OCI-LY3 (cell line): ENCODE measurements at regions not wholly inside any gene's neighbourhood (a gene's known extent, or its start where the extent isn't known, plus 50 kb on each side); places are given as distances from the start of the nearest gene placed in this dataset.

Experiments
- H2AFZ ChIP-seq: fragments of 200-600, 300-600 bp; shearing (Covaris generic); 2 replicates; pipeline ENCODE4 v1.6.0; 2014; ENCODE audit warnings: antibody characterized with exemption, low read depth, low read length
- H3K27ac ChIP-seq: fragments of 200-600, 300-600 bp; sonication (generic); 2 replicates; pipeline ENCODE4 v1.5.1; 2014; ENCODE audit warnings: mild to moderate bottlenecking, low read length, moderate library complexity, mixed read lengths
- H3K27me3 ChIP-seq: fragments of 200-600, 300-600 bp; sonication (generic); 2 replicates; pipeline ENCODE4 v1.6.1; 2014; ENCODE audit warnings: low read depth, low read length, mixed read lengths
- H3K36me3 ChIP-seq: fragments of 200-600, 300-600 bp; sonication (generic); replicated peaks from 2 replicates; pipeline ENCODE3; 2014; ENCODE audit warnings: low read depth, low read length, mixed read lengths
- H3K4me1 ChIP-seq: fragments of 300-600, 200-600 bp; sonication (generic); 2 replicates; pipeline ENCODE4 v1.6.1; 2014; ENCODE audit warnings: low read length, mixed read lengths
- H3K4me2 ChIP-seq: fragments of 200-600, 300-600 bp; sonication (generic); 2 replicates; pipeline ENCODE4 v1.6.1; 2014; ENCODE audit warnings: low read length, mixed read lengths
- H3K4me3 ChIP-seq: fragments of 300-600, 200-600 bp; sonication (generic); 2 replicates; pipeline ENCODE4 v1.5.1; 2014; ENCODE audit warnings: antibody characterized with exemption, mild to moderate bottlenecking, low read length, moderate library complexity
- H3K79me2 ChIP-seq: fragments of 300-600, 200-600 bp; shearing (Covaris generic); 2 replicates; pipeline ENCODE4 v1.6.1; 2014; ENCODE audit warnings: mild to moderate bottlenecking, low read length, mixed read lengths
- H3K9ac ChIP-seq: fragments of 300-600, 200-600 bp; shearing (Covaris generic); 2 replicates; pipeline ENCODE4 v1.6.0; 2014; ENCODE audit warnings: mild to moderate bottlenecking, low read length, moderate library complexity
- H3K9me3 ChIP-seq: fragments of 200-600, 300-600 bp; shearing (Covaris generic); 2 replicates; pipeline ENCODE4 v1.6.1; 2014; ENCODE audit warnings: low read length, mixed read lengths; ENCODE audit not compliant: insufficient read depth
- H4K20me1 ChIP-seq: fragments of 200-600, 300-600 bp; sonication (generic); 2 replicates; pipeline ENCODE4 v1.6.1; 2016; ENCODE audit warnings: low read length, mixed read lengths; ENCODE audit not compliant: insufficient read depth
- EZH2phosphoT487 ChIP-seq: fragments of 200-600 bp; shearing (Covaris generic); IDR thresholded peaks from 2 replicates; pipeline ENCODE4 v1.6.1; 2018; ENCODE audit warnings: antibody characterized with exemption, mixed run types, low read depth
- TF ChIP-seq, protein P1 (sequence below): fragments of 200-600, 300-600 bp; sonication (generic); IDR thresholded peaks from 2 replicates; pipeline ENCODE4 v1.5.1; 2014; ENCODE audit warnings: antibody characterized with exemption, low read length, low read depth

GRCh38 chr4:115424852-115425251 is 311.4 kb upstream of the NDST4 start:
- no peak overlapping the region for H3K4me2 ChIP-seq
- TF ChIP-seq EZH2phosphoT487 = no peak
- TF ChIP-seq, protein P1, sequence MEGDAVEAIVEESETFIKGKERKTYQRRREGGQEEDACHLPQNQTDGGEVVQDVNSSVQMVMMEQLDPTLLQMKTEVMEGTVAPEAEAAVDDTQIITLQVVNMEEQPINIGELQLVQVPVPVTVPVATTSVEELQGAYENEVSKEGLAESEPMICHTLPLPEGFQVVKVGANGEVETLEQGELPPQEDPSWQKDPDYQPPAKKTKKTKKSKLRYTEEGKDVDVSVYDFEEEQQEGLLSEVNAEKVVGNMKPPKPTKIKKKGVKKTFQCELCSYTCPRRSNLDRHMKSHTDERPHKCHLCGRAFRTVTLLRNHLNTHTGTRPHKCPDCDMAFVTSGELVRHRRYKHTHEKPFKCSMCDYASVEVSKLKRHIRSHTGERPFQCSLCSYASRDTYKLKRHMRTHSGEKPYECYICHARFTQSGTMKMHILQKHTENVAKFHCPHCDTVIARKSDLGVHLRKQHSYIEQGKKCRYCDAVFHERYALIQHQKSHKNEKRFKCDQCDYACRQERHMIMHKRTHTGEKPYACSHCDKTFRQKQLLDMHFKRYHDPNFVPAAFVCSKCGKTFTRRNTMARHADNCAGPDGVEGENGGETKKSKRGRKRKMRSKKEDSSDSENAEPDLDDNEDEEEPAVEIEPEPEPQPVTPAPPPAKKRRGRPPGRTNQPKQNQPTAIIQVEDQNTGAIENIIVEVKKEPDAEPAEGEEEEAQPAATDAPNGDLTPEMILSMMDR = no peak
- no peaks in the 10 kb centered on the region for H3K79me2 ChIP-seq
- H3K4me1 ChIP-seq = no peaks in the 10 kb centered on the region
- H3K27me3 ChIP-seq = no peaks in the 10 kb centered on the region
- no peak overlapping the region for H3K9ac ChIP-seq
- no peak overlapping the region for H3K4me3 ChIP-seq
- H3K9me3 ChIP-seq = peaks cover 5% of the 10 kb centered on the region; the same call in 1 of the 2 replicates
- no peak overlapping the region for H3K27ac ChIP-seq
- H4K20me1 ChIP-seq = no peaks in the 10 kb centered on the region
- H2AFZ ChIP-seq = no peak overlapping the region; the same call in 1 of the 2 replicates
- H3K36me3 ChIP-seq = no peaks in the 10 kb centered on the region

GRCh38 chr4:115418635-115419396 is 305.4 kb upstream of the NDST4 start:
- Histone ChIP-seq H3K27ac (no peak overlapping the region), H3K9me3 (peaks cover 5% of the 10 kb centered on the region; the same call in 1 of the 2 replicates), H3K79me2 (no peaks in the 10 kb centered on the region), H3K36me3 (no peaks in the 10 kb centered on the region), H2AFZ (no peak overlapping the region), H3K4me1 (no peaks in the 10 kb centered on the region), H3K4me3 (no peak overlapping the region), H3K4me2 (no peak overlapping the region), H4K20me1 (no peaks in the 10 kb centered on the region), H3K9ac (no peak overlapping the region), H3K27me3 (no peaks in the 10 kb centered on the region)
- TF ChIP-seq EZH2phosphoT487 = no peak
- TF ChIP-seq, protein P1 = no peak

GRCh38 chr4:115396034-115396433 is 282.6 kb upstream of the NDST4 start:
- Histone ChIP-seq H3K9me3 (no peaks in the 10 kb centered on the region), H3K27ac (no peak overlapping the region), H3K36me3 (no peaks in the 10 kb centered on the region), H2AFZ (no peak overlapping the region), H4K20me1 (no peaks in the 10 kb centered on the region), H3K4me3 (no peak overlapping the region), H3K79me2 (no peaks in the 10 kb centered on the region), H3K9ac (no peak overlapping the region), H3K4me1 (no peaks in the 10 kb centered on the region), H3K4me2 (no peak overlapping the region), H3K27me3 (no peaks in the 10 kb centered on the region)
- TF ChIP-seq EZH2phosphoT487 = no peak
- TF ChIP-seq, protein P1 = no peak

DNA sequence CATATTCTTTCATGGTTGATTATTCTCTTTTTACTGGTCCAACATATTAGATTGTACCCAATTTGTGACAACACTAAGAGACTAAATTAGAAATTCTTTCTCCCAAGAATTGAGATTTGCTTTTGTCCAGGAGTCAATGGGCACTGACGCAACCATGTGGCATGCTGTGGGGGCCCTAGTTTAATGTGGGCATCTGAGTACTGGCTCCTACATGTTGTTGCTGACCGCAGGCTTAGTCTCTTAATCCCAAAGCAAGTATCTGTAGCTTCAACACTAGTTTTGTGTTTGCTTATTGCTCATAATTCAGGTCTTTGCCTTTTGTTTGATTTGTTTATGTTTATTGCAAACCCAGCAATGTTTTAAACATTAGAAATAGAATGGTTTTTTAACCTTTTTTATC is 263.4 kb upstream of the NDST4 start:
- Histone ChIP-seq H3K4me2 (no peak overlapping the region), H4K20me1 (no peaks in the 10 kb centered on the region), H3K27ac (no peak overlapping the region), H2AFZ (no peak overlapping the region), H3K9me3 (no peaks in the 10 kb centered on the region), H3K4me3 (no peak overlapping the region), H3K79me2 (no peaks in the 10 kb centered on the region), H3K9ac (no peak overlapping the region), H3K4me1 (peaks cover 9% of the 10 kb centered on the region), H3K36me3 (no peaks in the 10 kb centered on the region), H3K27me3 (no peaks in the 10 kb centered on the region)
- no peak for TF ChIP-seq EZH2phosphoT487
- TF ChIP-seq, protein P1 = no peak
